ENCODE measurements at regions not wholly inside any gene's neighbourhood (a gene's known extent, or its start where the extent isn't known, plus 50 kb on each side); places are given as distances from the start of the nearest gene placed in this dataset.
"Not testable (repeated sequence)": the region's sequence is repeated elsewhere in the genome, so short reads cannot be mapped to it uniquely, and the experiment has no call there.

GRCh38 chrX:33968611-33969010, 163.5 kb downstream of the FAM47A start:
- Mint-ChIP-seq H3K9me3 (ENCODE audit: unreplicated experiment) (no peaks in the 10 kb centered on the region), H3K27me3 (ENCODE audit: unreplicated experiment) (no peaks in the 10 kb centered on the region), H3K27ac (ENCODE audit: unreplicated experiment) (no peak overlapping the region), H3K4me1 (ENCODE audit: unreplicated experiment) (no peaks in the 10 kb centered on the region), H3K36me3 (ENCODE audit: low read depth, unreplicated experiment) (no peaks in the 10 kb centered on the region), H3K4me3 (ENCODE audit: unreplicated experiment) (no peak overlapping the region)
- no peak for DNase-seq (ENCODE audit: low spot score)
- TF ChIP-seq CTCF (IDR thresholded peaks at IDR 0.05; ENCODE audit: unreplicated experiment), result no peak

GRCh38 chrX:33949300-33949699, 182.8 kb downstream of the FAM47A start:
- no peaks in the 10 kb centered on the region for H3K9me3 Mint-ChIP-seq (ENCODE audit: unreplicated experiment)

GRCh38 chrX:33926249-33926648, 205.9 kb downstream of the FAM47A start:
- H3K36me3 Mint-ChIP-seq (ENCODE audit: low read depth, unreplicated experiment); H3K27ac Mint-ChIP-seq (ENCODE audit: unreplicated experiment); H3K9me3 Mint-ChIP-seq (ENCODE audit: unreplicated experiment); H3K4me1 Mint-ChIP-seq (ENCODE audit: unreplicated experiment); DNase-seq (ENCODE audit: low spot score); H3K27me3 Mint-ChIP-seq (ENCODE audit: unreplicated experiment); H3K4me3 Mint-ChIP-seq (ENCODE audit: unreplicated experiment): not testable (repeated sequence)

More at GRCh38 chrX:33949300-33949699, 182.8 kb downstream of the FAM47A start:
- H3K36me3 Mint-ChIP-seq (ENCODE audit: low read depth, unreplicated experiment), result no peaks in the 10 kb centered on the region
- no peak for TF ChIP-seq CTCF (IDR thresholded peaks at IDR 0.05; ENCODE audit: unreplicated experiment)
- H3K27ac Mint-ChIP-seq (ENCODE audit: unreplicated experiment), result no peak overlapping the region
- H3K27me3 Mint-ChIP-seq (ENCODE audit: unreplicated experiment), result no peaks in the 10 kb centered on the region
- no peaks in the 10 kb centered on the region for H3K4me1 Mint-ChIP-seq (ENCODE audit: unreplicated experiment)
- H3K4me3 Mint-ChIP-seq (ENCODE audit: unreplicated experiment), result no peak overlapping the region
- DNase-seq (ENCODE audit: low spot score), result no peak

GRCh38 chrX:33923262-33923661, 208.9 kb downstream of the FAM47A start:
- H3K27ac Mint-ChIP-seq (ENCODE audit: unreplicated experiment), result no peak overlapping the region
- no peak overlapping the region for H3K4me3 Mint-ChIP-seq (ENCODE audit: unreplicated experiment)
- no peaks in the 10 kb centered on the region for H3K36me3 Mint-ChIP-seq (ENCODE audit: low read depth, unreplicated experiment)
- no peak for TF ChIP-seq CTCF (IDR thresholded peaks at IDR 0.05; ENCODE audit: unreplicated experiment)
- H3K4me1 Mint-ChIP-seq (ENCODE audit: unreplicated experiment), result no peaks in the 10 kb centered on the region
- DNase-seq (ENCODE audit: low spot score), result no peak
- peaks cover 2% of the 10 kb centered on the region for H3K27me3 Mint-ChIP-seq (ENCODE audit: unreplicated experiment)
- H3K9me3 Mint-ChIP-seq (ENCODE audit: unreplicated experiment), result no peaks in the 10 kb centered on the region

GRCh38 chrX:33909836-33910235, 222.3 kb downstream of the FAM47A start:
- no peaks in the 10 kb centered on the region for H3K27me3 Mint-ChIP-seq (ENCODE audit: unreplicated experiment)
- DNase-seq (ENCODE audit: low spot score), result no peak
- H3K4me3 Mint-ChIP-seq (ENCODE audit: unreplicated experiment), result no peak overlapping the region
- no peaks in the 10 kb centered on the region for H3K36me3 Mint-ChIP-seq (ENCODE audit: low read depth, unreplicated experiment)
- no peaks in the 10 kb centered on the region for H3K9me3 Mint-ChIP-seq (ENCODE audit: unreplicated experiment)
- no peaks in the 10 kb centered on the region for H3K4me1 Mint-ChIP-seq (ENCODE audit: unreplicated experiment)
- no peak for TF ChIP-seq CTCF (IDR thresholded peaks at IDR 0.05; ENCODE audit: unreplicated experiment)
- H3K27ac Mint-ChIP-seq (ENCODE audit: unreplicated experiment), result no peak overlapping the region

GRCh38 chrX:33908898-33909297, 223.2 kb downstream of the FAM47A start:
- H3K9me3 Mint-ChIP-seq (ENCODE audit: unreplicated experiment), result no peaks in the 10 kb centered on the region

More at GRCh38 chrX:33908898-33909297, 223.2 kb downstream of the FAM47A start:
- no peak for TF ChIP-seq CTCF (IDR thresholded peaks at IDR 0.05; ENCODE audit: unreplicated experiment)
- H3K27me3 Mint-ChIP-seq (ENCODE audit: unreplicated experiment), result no peaks in the 10 kb centered on the region
- no peak for DNase-seq (ENCODE audit: low spot score)
- no peaks in the 10 kb centered on the region for H3K4me1 Mint-ChIP-seq (ENCODE audit: unreplicated experiment)
- H3K27ac Mint-ChIP-seq (ENCODE audit: unreplicated experiment), result no peak overlapping the region
- H3K4me3 Mint-ChIP-seq (ENCODE audit: unreplicated experiment), result no peak overlapping the region
- no peaks in the 10 kb centered on the region for H3K36me3 Mint-ChIP-seq (ENCODE audit: low read depth, unreplicated experiment)

Measured in endothelial cell (in vitro differentiated cells).